Islet of Langerhans (tissue), 1 donor: ENCODE measurements at regions not wholly inside any gene's neighbourhood (a gene's known extent, or its start where the extent isn't known, plus 50 kb on each side); places are given as distances from the start of the nearest gene placed in this dataset.

ENCODE experiments used
- FAIRE-seq: peaks from one replicate; lab custom pipeline; 2011; peaks lifted over from hg19 to GRCh38; lab: Jason Lieb, UNC

DNA sequence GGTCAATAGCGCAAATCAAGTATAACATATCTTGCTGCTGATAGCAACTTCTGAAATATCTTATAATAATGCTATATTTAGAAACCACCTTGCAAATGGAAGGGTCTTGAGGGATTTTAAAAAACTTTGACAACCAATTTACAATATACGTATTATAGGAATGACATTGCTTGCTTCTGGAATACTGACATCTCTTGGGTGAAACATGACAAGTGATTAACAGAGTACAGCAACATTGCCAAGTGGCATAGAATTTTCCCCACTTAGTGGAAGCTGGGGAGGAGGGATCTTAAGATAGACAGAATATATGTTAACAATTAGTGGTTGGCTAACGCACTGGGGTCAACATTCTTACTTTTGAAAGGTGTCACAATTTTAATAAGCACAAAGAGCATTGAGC lies 133.6 kb upstream of the TMEFF2 start:
- no peak for FAIRE-seq

DNA sequence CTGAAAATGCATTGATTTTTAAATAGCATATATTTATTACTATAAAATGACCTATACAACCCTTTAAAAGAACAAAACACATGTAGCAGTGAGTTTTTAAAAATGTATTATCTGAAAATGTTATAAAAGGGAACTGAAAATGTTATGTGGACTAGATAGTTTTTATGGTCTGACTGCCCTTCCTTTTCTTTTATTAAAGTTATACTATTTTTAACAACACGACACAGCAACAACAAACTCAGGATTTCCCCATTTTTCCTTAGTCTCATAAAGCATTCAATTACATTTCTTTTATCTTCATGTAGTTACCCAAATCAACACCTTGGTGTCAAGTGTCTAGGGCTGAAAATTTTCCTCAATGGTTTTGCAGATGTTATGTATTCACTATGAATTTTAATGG lies 132.8 kb upstream of the TMEFF2 start:
- no peak for FAIRE-seq

DNA sequence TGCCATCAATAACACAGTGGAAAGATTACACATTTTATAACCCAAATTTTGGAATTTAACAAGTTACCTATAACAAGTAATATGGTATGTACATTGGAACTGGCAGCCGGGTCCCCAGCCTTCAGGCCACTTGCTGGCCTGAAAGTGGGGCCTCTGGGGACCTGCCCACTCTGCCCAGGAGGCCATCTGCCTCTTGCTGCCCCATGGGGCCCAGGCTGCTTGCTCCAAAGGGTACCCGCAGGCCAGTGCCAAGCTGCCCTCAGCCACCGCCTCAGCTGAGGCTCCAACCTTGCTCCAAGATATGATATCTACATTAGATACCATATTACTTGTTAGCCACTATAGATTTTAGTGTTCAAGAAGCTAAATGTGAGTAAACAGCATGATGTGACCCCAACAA lies 120.8 kb upstream of the TMEFF2 start:
- FAIRE-seq, result no peak

DNA sequence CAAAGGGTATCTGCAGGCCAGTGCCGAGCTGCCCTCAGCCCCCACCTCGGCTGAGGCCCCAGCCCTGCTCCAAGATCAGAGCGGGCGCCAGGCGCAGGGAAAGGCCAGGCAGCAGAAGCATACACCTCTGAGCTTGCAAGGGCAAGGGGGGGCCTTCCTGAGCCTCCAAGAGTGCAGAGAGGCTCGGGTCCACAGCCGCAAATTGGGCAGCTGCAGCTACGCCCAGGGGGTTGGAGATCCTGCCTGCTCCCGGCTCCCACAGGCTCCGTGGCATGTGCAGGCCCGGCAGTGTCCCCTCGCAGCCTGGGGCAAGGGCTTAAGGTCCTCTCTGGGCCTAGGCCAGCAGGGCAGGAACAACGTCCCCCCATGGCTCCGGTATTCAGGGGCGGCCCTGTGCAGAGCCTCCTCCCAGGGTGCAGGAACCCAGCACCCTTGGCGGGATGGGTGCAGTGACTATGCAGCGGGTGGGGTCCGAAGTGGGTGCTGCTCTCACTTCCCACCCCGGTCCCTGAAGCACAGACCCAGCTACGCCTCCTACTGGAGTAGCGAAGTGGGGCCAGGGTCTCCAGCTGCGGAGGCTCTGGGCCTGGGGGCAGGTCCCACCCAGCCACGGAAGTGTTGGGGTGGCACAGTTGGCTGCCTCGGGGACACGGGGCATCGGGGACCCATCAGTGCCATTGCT lies 120.2 kb upstream of the TMEFF2 start:
- FAIRE-seq, result no peak

DNA sequence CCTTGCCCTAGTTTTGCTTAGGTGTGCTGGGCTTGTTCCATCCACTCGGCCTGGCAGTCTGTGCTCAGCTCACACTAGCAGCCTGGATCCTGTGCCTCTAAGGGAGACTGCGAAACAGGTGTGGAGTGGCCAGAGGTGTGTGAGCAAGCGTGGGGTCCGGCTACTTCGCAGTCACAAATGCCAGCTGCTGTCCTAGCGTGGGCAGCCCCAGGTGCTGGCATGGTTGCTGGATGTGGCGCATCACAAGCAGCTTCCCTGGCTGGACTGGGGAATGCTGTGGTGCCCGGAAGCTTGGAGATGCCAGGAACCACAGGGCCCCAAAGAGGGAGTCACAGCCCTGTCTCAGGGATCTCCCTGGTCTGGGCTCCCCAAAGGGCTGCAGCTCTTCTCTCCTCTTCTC lies 119.0 kb upstream of the TMEFF2 start:
- no peak for FAIRE-seq

DNA sequence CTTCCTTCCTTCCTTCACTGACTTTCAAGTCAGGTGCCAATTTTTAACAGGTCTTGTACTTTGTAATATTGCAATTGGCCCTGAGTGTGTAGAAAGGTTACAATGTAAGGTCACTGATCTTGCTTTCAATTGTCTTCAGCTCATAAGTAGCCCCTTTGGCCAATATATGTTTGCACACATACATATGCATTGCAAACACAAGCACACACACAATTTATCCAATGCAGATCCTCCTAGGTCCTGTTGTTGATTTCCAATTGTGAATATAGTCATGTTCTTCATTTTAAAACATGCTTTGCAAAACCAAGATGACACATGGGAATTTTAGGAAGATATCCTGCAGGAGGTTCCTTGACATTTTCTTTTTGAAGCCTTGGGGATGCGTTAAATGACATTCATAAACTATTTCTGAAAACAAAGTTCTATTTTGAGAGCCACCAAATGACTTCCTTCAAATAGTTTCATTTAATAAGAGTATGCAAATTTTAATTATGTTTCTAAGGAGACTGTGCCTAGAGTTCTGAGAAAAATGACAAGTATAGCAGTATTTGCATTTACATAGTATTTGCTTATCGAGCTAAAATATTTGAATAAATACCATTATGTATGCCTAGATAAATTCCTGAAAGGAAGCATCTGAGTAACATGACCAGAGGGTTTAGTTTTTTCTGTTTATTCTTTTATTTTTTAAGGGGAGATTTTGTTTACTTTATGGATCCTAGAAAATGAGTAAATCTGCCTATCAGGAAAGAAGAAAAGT lies 117.1 kb upstream of the TMEFF2 start:
- FAIRE-seq, result no peak

DNA sequence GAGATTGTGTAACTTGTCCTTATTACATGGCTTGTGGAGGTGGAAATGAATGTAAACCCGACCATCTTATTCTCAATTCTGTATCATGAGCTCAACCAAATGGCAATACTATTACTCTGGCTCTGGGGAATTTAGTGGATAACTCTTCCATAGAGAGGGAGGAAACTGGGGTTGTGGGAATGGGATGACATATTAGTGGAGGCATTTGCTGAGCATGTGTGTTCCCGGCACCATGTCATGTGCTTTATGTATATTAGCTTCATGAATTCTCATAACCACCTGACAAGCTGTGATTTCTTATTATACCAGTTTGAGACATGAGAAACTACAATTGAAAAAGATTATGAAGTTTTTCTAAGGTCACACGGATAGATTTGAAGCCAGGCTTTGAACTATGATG lies 112.8 kb upstream of the TMEFF2 start:
- FAIRE-seq, result no peak

DNA sequence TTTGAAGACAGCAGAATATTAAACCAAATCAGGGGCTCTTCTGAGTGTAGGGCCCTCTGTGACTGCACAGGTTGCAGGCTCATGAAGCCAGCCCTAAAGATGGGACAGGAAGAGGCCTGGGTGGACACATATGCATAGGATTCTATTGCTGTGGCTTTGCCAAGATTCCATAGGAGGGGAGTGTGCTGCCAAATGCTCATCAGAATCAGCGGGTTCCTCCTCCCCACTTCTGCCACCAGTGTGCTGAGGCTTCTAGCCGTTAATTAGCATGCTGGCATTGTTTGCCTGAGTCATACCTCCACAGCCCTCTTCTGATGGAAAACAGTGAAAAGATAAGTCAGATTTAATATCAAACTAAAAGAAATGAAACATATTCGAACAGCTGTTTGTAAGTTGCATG lies 103.9 kb upstream of the TMEFF2 start:
- FAIRE-seq, result no peak

DNA sequence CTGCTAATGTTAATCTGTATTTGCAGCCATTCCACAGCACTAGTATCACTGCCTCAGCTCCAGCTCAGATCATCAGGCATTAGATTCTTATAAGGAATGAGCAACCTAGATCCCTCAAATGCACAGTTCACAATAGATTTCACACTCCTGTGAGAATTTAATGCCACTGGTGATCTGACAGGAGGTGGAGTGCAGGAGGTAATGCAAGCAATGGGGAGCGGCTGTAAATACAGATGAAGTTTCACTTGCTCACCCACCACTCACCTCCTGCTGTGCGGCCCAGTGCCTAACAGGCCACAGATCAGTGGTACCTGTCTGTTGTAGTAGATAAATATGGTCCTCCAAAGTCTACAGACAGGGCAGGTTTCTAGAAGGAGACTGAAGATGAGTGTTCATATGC lies 97.7 kb upstream of the TMEFF2 start:
- no peak for FAIRE-seq

DNA sequence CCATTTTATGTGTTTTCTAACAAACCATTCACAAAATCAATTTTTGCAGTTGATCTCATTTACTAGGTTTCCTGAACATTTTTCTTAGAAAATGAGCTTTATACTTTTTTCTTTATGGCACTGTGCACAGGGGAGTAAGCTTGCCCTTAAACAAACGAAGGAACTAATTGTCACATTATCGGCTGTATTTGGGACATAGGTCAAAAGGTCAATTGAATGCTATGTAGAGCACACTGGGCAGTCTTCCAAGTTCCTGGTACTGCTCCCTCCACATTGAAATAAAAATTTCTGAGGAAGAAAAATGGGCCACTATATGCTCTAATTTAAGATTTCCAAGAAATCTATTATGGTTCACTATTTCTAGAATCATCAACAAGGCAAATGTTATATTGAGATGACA lies 93.6 kb upstream of the TMEFF2 start:
- FAIRE-seq, result no peak

DNA sequence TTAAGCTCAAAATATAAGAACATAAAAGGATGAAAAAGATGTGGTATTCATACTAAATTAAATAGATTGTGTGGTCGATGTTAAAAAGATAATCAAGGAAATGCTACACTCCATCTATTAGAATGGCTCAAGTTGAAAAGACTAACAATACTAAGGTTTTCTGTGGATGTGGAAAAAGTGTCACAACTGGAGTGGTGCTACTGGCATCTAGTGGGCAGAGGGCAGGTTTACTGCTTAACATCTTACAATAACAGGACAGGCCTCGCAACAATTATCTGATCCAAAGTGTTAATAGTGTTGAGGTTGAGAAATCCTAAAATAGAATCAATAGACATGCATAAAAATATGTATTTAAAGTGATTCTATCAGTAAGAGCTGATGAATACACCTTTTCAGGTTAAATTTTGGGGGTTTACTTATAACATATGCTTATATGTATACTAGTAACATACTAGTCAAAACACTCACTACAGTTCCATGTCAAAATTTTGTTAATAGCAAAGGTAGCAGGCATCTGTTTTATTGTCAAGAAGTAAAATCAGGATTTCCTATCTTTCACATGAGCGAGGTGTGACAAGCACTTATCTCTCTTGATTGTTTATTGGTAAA lies 91.5 kb upstream of the TMEFF2 start:
- FAIRE-seq, result no peak

DNA sequence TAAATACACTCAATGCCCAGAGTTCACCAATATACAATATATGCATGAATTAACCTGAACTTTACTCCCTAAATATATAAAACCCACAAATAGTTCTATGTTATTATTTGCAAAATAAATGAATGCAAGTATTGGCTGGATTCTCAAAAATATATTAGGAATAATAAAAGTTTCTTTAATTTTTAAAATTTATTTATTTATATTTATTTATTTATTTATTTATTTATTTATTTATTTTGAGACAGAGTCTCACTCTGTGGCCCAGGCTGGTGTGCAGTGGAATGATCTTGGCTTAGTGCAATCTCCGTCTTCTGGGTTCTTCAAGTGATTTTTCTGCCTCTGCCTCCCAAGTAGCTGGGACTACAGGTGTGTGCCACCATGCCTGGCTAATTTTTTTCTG lies 88.7 kb upstream of the TMEFF2 start:
- FAIRE-seq, result no peak

DNA sequence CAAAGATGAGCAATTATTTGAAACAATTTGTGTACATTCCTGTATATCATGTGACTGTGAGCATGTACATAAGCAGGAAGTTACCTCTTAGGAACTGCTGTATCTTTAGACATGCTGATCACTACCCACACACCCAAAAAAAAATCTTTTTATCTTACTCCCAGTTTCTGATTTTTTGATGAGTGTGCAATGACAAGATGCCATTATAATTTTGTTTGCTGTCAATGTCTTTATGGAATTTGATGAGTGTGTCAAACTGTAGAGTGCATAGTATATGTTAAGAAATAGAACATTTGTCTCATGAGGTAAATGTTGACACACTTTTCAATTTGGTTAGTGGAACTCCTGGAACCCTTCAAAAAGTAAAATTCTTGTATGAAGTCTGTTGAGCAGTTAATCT lies 84.0 kb upstream of the TMEFF2 start:
- FAIRE-seq, result no peak

DNA sequence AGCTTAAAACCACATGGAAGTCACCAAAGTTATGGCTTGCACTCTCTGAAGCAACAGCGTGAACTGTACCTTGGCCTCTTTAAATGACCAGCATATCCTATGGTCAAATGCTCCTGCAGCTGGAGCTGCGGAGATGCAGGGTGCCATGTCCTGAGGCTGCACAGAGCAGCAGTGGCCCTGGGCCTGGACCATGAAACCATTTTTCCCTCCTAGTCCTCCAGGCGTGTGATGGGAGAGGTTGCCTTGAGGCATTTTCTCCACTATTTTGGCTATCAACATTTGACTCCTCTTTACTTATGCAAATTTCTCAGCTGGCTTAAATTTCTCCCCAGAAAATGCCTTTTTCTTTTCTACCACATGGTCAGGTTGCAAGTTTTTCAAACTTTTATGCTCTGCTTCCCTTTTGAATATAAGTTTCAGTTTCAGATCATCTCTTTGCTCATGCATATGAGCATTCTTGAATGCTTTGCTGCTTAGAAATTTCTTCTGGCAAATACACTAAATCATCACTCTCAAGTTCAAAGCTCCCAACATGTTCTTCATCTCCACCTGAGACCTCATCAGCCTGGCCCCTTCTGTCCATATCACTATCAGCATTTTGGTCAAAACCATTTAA lies 82.9 kb upstream of the TMEFF2 start:
- no peak for FAIRE-seq

DNA sequence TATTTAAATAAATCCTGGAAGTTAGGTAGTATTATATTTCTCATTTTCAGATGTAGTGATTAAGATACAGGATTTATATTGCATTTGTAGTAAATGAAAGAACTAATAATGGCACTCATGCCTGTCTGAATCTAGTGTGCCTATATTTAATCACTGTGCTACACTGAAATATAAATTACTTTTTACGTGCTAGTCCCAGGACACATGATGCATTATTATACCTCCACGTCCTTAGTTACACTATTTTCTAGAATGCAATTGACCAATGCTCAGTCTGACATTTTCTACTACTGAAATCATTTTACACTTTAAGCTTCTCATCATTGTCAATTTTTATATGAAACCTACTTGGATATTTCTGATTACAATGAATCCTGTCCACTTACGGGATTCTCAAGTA lies 80.9 kb upstream of the TMEFF2 start:
- no peak for FAIRE-seq

DNA sequence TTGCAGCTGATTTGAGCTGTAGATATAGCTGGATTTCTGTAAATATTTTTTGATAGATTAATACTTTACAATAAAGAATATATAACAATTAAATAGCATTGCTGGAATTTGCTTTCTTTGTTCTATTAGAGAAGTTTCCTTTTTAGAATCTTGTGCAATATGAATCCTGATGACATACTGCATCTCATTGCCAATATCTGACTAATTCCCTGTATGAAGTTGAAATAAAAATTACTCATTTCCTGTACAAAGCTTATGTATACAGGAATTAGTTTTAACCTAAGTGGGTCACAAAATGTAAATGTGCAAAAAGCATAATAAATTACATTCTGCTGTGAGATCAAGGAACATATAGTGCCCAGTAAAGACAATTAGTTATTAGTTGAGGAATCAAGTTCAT lies 72.8 kb upstream of the TMEFF2 start:
- no peak for FAIRE-seq

DNA sequence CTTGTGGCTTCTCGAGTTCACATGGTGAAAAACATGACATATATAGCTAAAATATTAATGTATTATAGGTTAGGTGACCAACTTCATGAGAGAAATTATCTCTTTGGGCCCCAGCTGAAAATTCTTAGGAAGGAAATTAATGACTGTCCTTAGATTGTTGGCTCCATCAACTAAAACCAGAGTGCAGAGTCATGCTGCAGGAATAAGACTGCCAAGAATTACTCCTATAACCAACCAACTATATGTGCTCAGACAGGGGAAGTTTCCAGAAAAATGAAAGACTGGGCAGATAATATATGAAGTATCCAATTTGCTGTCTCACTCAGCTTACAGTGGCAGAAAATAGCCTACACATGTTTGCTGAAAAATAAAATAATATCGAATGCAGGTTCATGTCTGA lies 71.0 kb upstream of the TMEFF2 start:
- FAIRE-seq, result no peak

DNA sequence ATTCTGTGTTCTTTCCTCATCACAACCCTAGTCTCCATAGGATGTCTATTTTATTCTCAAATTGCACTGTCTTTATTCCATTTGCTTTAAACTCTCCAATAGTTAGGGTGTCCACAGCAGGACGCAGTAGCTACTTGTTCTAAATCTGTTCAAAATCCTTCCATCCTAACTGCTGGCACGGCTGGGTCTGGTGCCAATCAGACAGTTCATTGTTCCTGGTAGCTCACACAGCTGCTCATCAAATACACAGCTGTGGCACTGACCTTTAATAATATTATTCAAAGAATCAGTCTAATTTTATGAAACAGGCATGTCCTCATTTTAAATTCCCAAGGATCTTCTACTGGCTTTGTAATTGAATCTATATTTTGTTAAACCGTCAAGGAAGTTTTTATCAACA lies 59.7 kb upstream of the TMEFF2 start:
- FAIRE-seq, result no peak

DNA sequence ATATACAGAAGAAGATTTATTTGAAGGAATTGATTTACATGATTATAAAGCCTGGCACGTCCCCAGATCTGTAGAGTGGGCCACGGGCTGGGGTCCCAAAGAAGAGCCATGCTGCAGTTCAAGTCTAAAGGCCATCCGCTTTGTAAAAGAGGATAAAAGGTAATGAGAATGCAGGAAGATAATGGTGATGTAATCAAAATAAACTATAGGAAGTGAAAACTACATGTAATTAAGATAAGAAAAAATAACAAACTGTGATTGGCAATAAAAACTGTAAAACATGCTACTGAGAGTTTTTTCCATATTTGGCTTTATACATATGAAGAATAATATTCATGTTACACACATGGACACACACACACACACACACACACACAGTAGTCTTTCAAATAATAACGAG lies 59.0 kb upstream of the TMEFF2 start:
- FAIRE-seq, result no peak

DNA sequence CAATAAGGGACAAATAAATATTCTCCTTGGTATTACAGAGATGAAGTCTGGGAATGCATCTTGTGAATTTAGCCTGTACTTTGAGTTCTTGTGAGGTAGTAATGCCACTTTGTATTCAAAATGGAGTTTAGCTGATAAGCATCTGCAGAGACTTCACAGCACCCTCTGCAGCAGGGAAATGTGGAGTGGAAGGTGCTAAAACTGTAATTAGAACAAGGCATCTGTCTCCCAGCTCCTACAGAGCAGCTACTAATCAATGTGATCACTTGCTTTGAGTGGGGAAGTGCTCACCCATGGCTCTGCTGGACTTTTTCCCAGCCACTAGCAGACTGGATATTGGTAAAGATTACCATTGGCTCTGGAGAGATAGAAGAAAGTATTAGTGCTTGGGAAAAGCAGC lies 56.2 kb upstream of the TMEFF2 start:
- FAIRE-seq, result no peak

DNA sequence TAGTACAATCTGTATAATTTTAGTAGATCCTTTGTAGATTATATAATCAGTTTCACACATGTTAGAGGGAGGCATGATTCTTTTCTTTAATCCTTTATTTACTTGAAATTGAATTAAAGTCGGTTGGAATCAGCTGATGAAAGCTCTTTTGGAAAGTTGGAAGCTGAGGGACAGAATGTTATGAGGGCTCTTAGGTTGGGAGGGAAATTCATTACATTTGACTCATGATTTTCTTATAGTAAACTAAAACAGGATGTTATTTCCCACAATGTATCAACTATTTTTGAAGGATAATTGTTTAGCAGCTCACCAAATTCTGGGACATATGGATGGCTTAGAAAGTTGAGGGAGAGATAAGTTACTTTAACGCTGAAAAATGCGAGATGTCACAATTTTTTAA lies 52.7 kb upstream of the TMEFF2 start:
- no peak for FAIRE-seq

DNA sequence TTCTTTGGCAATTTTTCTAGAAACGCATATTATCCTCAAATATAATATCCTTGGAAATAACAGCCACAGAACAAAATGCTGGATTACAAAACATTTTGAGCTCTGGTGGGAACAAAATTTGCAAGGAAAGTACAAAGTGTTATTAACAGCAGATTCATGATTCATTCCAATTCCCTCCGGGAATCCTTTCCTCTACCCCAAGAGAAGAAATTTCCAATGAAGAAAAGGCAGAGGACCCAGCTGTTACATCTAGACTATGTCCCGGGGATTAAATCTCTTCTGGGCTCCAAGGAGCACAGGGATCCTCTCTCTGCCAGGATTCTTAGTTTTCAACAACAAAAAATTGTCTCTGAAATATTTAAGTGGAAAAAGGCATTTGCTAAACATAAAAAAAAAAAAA lies 51.6 kb upstream of the TMEFF2 start:
- FAIRE-seq, result no peak

DNA sequence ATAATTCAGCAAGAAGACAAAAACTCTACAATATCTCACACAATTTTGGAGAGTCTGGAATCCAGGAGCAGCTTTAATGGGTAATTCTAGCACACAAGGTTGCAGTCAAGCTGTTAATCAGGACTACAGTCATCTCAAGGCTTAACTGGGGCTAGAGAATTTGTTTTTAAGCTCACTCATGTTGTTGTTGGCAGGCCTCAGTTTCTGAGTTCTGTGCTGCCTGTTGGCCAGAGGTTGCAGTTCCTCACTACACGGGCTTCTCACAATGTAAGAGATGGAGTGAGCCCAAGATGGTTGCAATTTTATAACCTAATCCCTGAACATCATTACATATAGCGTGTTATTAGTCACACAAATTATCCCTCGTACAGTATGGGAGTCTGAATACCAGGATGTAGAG lies 50.6 kb upstream of the TMEFF2 start:
- no peak for FAIRE-seq
